ENCODE measurements at regions not wholly inside any gene's neighbourhood (a gene's known extent, or its start where the extent isn't known, plus 50 kb on each side); places are given as distances from the start of the nearest gene placed in this dataset.

DNA sequence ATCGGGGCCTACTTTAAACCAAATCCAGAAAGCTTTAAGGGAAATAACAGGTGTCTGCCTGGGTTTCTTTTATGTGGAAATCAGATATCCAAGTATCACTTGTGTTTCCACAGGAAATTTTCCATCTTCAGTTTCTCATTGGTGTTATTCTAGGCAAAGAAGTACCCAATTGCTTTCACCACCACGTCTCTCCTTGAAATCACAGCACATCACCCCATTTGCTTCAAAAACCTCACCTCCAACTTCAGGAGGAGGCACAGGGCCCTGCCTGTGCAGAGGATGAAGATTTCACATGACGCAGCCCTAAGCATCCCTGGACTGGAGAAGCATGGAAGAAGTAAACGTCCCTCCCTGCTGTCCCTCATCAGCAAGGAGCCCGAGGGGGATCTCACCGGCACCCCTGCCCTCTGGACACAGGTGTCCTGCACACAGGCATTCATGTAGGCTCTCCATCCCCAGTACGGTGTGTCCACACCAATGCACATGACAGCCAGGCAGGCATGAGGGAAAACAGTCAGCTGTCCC, 182.3 kb downstream of the TBXT start:
- no peak for DNase-seq

DNA sequence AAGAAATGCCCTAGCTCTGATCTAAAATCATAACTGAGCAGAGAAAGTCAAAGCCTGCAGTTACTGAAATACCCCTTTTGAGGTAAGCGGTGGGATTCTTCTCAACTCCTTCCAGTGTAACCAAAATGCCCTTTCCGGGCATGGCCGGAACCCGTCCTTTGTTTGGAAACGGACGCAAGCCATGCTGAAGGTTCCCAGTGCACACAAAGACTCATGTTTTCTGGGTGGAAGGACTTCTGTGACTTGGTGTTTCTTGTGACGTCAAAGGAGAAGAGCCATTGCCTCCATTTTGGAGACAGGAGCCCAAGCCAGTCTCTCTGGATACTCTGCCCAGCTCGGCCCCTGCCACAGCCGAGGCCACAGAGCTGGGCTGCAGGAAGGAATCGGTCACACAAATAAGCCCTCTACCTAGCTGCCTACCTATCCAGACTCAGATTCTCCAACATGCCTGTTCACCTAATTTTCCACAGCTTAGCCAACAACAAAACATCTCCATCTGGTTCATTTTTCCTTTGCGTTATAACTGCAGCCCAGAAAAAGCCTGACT, 182.8 kb downstream of the TBXT start:
- no peak for DNase-seq

DNA sequence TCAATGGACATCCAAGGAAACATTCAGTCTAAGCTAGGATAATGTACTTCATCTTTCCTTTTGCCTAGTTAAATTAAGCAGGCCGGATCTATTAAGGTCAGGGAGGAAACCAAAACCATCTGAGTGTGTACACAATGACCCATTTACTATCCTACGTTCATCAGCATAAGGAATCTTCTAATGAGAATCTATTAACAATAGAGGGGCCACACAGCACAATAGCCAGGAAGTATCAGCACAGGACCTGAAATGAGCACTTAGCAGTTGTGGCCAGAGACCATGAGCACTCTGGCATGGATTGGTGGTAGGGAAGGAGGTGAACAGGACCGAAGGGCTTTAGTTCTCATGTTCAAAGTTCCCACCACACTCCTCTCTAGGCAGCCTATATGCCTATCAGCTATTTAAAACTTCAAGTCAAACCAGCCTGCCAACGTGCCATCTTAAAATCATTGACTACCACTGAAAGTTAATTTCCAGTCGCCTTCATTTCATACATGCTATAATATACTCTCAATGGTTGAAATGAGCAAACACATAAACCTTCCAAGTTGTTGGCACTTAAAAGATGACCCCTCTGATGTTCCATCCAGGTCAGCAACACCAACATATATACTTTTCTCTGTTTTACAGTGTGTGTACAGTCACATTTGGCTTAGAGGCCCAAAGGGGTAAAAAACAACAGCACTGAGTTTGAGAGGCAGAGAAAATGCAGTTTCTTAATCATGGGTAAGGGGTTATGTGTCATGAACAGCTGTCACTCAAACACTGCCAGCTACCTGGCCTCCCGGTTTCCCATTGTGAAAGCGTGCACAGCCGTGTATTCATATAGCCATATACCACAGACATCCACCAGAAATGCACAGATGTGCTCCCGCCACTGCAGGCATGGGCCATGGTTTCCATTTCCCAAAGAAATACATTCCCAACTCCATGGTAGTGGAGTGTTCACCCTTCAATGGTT, 184.3 kb downstream of the TBXT start:
- DNase-seq: no peak

DNA sequence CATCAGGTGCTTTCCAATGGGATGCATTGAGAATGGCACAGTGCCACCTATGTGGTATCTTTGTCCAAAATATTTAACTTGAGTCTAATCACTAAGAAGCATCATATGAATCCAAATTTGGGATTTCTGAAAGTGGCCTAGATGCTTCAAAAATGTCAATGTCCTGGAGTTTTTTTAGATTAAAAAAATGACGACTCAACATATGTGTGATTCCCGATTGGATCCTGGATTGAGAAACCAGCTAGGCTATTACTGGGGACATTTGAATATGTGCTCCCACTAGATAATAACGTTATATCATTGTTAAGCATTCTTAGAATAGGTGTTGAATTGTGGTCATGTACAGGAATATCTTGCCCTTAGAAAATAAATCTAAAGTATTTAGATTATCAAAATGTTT, 189.2 kb downstream of the TBXT start:
- no peak for DNase-seq

DNA sequence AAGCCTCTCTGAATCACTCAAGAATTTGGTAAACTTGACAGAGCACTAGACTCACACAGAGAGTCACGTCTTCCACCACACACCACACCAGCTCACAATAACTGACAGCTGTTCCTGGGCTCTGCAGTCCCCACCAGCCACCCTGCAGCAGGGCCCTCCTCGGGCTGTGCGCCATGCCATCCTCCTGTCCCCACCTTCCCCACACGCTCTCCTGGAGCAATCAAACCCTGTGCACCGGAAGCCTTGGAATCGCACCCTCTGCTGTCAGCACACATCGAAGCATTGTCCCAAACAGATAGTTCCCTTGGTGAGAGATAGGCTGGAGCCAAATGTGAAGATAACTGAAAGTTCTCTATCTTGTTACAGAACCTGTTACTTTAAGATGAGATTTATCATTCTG, 191.0 kb downstream of the TBXT start:
- DNase-seq: no peak

DNA sequence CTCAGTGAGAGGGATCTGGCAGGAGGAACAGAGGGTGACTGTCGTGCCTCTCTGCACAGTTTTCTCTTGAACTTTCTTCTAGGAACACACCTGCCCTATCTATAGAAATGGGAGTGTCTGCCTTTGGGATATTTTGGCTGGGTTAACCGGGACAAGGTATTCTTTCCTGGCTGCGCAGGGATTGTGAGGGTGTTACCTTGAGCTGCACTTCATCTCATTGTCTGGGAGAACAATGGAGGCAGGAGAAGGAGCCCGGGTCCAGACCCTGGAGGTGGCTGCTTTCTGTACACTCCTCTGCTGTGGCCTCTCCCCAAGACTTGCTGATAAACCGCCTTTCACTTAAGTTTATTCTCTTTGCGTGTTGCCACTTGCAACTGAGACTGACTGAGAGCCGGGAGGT, 192.8 kb downstream of the TBXT start:
- DNase-seq: no peak

DNA sequence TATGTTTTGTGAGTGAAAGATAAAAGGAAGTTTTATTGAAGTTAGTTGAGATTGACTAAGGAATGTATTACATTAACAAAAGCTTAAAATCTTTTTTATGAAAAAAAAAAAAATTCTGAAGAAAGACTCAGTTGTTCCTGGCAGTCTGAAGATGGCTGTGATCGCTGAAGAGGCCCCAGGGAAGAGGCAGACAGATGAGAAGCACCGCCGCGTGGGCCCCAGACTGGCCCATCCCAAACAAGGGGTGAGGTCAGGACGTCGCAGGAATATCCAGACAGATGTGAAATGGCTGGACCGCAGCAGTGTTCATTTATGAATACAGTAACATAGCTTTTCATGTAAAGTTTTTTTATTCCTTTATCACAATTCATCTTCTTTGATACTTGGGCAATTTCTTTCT, 194.2 kb downstream of the TBXT start:
- DNase-seq: no peak

DNA sequence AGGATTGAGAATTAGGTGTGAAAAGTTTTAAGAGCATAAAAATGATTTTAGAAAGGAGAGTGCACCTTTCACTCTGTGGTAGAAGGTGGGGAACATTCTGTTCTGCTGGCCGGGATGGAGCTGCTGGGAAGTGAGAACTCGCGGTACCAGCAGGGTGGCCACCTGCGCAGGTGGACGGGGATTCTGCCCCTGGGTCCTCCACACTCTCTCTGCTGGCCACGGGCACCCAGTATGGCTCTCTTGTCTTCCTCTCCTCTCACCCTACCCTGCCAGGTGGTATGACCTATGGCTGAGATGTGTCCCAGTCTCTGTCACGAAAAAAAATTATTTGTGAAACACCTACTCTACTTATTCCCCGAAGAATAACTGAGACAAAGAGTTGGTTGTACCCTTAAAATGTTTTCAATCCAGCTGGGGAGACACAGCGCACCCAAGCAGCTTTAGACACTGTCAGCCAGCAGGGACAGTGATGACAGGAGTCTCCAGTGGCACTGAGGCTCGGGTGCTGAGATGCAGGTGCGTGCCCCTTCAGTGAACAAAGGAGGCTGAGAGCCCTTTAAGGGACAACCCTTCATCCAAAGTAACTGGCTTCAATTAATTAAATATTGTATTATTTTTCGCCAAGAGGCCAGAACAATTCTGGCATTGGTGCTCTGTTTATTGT, 195.4 kb downstream of the TBXT start:
- no peak for DNase-seq

DNA sequence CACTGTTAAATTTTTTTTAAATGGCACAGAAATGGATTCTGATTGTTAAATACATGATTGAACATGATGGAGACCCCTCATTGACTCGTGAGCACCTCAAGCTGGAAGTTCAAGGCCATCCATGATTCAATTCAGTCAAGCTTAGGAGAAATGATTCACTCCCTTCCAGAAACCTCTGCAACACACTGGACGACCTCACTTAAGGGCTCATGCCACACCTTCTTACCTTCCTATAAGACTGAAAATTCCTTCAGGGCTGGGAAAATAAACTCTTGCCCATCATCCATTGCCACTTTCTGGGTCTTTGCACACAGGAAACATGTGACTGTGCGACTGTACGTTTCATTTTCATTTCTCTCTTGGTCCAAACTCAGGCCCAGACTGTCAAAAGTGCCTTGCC, 196.4 kb downstream of the TBXT start:
- no peak for DNase-seq

DNA sequence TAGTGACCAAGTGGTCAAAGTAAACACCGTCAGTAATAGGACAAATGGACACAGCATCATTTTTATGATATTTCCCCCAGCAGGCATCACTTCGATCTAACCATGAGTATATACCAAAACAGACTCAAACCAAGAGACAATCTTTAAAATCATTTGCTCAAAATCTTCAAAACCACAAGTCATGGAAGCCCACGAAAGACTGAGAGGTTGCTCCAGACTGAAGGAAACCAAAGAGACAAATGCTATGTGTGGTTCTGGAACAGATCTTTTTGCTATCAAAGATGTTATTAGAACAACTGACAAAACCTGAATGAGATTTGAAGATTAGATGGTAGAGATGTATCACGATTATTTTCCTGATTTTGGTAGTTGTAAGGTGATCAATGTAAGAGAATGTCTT, 197.7 kb downstream of the TBXT start:
- DNase-seq: no peak

DNA sequence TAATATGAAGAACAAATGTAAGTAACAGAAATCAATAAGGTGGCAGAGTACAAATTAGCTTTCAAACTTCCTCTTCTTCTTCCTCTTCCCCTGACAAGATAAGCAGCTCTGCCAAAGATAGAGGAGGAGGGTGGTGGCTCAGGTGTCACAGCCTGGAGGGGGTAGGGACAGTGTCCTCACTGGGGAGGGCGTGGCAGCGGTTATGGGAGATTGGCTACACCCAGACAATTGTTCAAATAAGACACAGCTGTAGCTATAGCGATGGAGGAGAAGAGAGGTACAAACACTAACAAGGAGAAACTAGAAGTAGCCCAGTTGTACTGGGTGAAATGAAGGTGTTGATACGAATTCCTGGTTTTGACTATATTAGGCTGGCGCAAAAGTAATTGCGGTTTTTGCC, 198.5 kb downstream of the TBXT start:
- DNase-seq: no peak

DNA sequence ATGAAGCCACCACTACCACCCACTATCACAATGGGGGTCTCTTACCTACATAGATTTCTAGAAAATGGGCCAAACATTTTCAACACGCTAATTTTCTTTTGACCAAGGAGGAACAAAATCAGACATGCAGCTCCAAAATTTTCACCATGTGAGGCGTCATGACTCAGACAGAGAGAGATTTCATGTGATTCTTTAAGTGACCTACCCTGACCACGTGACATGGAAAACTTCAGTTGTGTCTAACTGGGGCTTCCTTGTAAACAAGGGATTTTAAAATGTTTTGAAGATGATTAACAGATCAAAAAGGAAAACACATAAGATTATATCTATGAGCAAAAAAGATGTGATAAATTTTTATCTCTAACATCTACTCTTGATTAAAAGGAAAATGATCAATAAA, 199.2 kb downstream of the TBXT start:
- no peak for DNase-seq

DNA sequence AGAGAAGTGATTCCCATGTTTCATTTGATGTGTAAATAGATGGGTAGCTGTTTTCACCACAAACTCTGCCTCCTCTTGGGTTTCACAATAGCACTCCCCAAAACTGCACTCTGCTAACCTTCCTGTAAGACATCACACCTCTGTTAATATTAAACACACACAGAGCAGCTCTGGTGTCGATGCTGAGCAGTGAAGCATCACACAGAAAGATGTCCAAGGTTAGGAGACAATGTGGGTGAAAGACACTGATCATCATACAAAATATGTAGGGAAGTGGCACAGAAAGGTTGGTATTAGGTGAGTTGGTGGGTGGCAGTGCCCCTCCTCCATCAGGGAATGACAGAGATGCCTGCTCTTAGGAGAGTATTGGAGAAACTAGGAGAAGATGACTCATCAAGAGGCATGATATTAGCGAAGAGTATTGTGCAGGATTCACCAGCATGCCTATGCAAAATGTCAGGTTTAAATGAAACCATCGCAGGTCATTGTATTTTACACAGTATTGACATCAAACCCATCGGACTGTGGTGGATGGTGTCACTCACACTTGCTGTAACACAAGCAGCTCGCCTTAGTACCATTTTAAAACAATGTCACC, 199.7 kb downstream of the TBXT start:
- DNase-seq: no peak

DNA sequence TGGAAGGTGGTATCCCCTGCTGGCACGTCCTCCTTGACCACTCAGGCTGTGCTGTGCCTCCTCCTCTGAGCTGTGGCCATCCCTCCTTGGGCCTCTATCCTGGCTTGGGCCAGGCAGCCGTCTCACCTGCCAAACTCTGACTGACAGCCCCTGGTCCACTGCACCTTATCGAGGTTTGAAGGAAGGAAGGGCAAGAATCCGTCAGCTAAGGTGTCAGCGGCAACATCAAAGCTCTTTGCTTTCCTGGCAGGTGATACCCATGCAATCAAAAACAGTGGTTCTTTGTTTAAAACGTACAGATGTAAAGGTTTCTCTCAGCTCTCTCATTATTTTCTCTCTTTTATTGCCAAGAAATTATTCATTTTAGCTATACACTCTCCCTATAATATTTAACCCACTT, 203.9 kb downstream of the TBXT start:
- DNase-seq: no peak

DNA sequence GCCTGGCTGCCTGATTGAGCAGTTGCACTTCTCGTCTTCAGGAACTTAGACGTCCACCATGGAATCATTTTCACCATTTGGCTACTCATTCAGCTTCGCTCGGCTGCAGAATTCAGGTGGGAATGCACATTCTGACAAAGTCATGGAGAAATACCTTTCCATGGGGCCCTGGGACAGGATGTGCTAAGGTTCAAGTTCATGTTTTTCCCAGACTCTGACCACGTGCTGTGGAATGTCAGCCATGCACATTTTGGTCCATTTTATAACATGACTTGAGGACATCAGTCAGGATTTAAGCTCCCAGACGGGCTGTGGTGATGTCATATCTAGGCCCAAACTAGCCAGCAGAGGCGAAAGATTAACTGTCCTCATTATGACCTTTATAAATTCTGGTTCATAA, 205.3 kb downstream of the TBXT start:
- DNase-seq: no peak

DNA sequence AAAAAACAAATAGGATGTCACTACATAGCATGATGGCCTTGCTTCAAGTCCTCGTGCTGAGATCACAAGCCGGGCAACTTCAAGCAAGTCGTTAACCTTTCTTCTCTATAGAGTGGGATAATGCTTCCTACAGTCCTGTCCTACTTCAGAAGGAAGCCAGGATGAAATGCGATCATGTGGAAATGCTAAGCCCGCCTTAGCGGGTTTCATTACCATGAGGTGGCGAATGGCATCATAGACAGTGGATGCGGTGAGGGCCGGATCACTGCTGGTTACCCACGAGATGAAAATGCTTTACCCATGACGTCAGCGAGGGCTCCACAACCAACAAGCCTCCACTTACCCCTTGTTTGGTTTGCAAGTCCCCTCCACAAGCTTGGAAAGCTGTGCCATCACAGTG, 206.4 kb downstream of the TBXT start:
- no peak for DNase-seq

DNA sequence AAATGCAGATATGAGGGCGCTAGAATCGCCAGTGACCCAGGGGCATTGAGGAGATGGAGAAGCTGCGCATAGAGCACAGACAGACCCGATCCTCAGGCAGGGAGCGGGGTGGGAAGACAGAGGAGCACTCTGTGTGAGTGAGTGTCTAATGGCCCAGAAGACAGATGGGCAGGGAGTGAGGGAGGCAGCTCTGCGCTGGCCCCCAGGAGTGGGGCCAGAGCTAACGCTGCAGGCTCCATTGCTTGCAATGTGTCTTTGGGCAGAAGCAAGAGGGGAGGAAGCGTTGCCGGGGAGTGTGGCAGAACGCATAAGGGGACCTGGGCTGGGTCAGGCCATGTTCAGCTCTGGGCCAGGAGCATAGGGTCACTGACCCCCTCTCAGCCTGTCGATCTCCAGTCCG, 207.0 kb downstream of the TBXT start:
- no peak for DNase-seq

DNA sequence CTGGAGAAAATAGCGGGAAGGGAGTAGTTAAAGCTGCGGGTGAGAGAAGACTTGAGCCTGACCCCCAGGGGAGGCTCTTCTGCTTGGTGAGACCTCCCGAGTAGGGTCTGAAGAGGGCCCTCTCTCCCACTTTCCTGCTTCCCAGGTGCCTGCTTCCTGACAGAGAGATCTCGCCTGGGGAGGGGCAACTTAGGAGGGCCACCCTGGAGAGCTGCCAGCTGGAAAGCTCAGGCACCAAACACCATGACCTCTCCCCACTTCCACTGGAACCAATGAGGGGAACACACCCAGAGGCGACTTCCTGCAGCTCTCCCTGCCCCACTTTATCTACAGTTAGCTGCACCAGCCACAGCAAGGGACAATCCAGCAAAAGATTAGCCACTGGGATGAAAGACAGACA, 208.0 kb downstream of the TBXT start:
- no peak for DNase-seq

DNA sequence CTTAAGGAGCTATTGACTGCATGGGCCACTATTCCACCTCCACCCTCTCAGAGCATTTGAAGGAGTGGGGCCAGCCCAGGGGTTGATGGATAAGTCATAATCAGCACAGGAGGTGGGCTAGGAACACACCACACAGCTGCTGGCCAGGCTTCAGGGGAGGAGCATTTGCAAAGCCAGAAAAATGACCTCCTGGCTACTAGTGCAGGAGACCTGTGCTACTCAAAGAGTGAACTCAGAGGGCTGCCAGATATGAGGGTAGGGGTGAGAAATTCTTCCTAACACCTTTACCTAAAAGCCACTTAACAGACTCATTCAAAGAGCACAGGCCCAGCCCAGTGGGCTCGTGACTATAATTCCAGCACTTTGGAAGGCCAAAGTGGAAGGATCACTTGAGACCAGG, 210.8 kb downstream of the TBXT start:
- DNase-seq: no peak

DNA sequence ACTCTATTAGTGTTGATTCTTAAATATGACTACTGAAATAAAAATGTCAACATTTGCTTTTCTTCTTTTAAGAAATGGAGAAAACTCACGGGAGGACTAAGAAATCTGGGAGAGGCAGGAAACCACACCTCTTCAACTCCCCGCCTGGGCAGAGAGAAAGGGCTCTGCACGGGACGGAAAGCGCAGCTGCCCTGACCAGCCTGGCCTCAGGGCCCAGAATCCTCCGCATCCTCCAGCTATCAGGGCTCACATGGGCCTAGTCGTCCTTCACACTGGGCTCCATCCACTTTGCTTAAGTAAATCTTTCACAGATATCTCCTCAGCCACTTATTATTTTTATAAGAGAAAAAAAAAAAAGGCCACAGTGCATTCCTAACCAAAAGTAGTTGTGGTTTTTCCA, 215.1 kb downstream of the TBXT start:
- DNase-seq: no peak

DNA sequence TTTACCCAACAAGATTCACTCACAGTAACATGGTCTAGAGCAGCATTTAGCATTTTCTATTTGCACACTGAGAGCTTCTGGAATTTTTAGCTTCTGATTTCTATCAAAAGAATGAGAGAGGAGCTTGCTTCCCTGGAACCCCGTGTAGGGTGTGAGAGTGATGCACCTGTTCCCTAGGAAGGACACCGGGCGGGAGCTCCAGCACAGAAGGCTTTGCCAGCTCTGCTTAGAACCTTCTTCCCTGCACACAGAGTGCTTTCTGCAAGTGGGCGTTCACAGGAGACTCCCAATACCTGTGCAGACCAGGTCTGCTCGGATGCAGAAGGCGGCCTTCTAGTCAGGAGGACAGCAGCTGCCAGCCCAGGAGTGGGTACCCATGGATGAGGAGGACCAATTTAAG, 217.3 kb downstream of the TBXT start:
- DNase-seq: no peak

DNA sequence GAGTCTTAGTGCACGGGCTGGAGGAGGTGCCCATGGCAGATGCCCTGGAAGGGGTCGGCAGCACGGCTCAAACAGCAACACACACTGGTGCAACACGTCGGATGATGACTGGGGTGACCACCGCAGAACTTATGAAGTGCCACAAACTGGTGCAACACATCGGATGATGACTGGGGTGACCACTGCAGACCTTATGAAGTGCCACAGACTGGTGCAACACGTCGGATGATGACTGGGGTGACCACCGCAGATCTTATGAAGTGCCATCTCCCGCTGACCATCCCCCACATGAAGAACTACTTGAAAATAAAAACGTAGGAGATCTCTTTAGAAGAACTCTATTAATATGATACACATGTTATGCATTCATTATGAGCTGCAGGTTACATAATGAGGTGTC, 218.3 kb downstream of the TBXT start:
- no peak for DNase-seq

DNA sequence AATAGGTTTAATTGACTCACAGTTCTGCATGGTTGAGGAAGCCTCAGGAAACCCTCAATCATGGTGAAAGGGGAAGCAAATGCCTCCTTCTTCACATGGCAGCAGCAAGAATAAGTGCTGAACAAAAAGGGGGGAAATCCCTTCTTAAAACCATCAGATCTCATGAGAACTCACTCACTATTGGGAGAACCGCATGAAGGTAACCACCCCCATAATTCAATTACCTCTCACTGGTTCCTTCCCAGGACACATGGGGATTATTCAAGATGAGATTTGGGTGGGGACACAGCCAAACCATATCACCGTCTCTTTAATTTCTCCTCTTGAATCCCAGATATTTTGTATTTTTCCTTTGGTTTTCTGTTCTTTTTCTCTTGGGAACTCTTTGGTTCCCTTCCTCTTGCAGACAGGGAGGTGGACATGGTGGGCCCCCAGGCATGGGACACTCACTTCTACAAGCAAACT, 223.6 kb downstream of the TBXT start:
- no peak for DNase-seq

DNA sequence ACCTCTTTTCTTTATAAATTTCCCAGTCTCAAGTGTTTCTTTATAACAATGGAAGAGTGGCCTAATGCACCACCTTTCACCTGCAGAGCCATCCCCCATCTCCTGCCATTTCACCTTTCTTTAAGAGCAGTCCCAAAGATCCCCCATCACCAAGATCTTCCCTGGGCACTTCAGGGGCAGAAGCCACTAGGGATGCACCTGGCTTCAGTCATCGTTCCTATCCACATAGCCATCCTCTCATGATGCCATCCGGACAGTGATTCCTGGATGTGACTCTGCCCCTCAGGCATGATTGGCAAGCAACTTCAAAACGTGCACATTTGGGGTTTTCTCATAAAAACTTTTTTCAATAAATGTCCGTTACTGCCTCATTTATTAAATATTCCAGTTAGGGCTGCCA, 225.9 kb downstream of the TBXT start:
- no peak for DNase-seq

Data from NCI-H2107 (cell line).